NCI-H1092 (cell line): ENCODE measurements at regions not wholly inside any gene's neighbourhood (a gene's known extent, or its start where the extent isn't known, plus 50 kb on each side); places are given as distances from the start of the nearest gene placed in this dataset.
"Not testable (repeated sequence)": the region's sequence is repeated elsewhere in the genome, so short reads cannot be mapped to it uniquely, and the experiment has no call there.

Experiments used
- DNase-seq: peaks from one replicate; lab custom pipeline; 2025; lab: John Stamatoyannopoulos, UW

DNA sequence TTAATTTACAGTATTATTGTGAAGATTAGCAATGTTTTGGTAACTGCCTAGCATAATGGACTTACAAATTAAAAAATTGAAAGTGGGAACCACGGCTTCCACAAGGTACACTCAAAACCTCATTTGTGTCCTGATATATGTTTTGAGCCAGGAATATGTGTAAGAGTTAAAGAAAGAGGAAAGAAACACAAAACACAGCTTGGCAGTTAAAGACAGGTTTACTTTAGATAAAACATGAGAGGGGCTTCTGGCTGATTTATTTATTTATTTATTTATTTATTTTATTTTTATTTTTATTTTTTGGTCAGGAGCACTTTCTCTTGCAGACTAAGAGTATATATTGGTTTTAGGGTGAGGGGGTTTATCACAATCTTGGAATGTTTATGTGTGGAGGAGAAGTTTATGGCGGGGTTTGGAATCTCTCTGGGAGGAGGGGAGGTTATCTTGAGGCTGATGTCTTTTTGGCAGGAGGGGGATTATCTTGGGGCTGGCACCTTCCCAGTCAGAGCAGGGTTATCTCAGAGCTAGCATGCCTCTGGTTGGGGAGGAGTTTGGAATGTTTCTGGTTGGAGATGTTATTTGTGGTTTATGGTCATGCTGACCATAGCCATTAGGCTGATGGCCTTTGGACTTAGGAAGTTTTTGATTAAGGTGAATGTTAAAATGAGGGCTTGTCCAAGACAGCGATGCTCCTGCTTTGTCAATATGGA, 436.7 kb downstream of the DAD1 start:
- no peak for DNase-seq

DNA sequence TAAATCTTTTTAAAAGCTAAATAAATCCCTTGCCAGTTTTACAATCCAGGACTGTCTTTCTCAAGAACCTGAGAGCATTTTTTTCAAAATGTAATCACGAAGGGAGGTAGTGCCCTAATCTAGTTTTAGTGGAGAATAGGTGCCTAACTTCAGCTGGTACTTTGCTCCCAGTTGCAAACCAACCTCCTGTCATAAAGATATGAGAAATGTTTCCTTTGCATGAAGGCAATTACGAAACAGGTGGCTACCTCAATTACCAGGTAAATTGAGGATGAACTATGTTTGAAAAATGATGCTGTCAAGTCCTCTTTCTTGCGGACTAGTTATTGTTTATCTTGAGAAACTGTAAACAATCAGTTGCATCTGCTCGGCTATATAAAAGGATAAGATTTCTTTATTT, 437.9 kb downstream of the DAD1 start:
- DNase-seq, result no peak

DNA sequence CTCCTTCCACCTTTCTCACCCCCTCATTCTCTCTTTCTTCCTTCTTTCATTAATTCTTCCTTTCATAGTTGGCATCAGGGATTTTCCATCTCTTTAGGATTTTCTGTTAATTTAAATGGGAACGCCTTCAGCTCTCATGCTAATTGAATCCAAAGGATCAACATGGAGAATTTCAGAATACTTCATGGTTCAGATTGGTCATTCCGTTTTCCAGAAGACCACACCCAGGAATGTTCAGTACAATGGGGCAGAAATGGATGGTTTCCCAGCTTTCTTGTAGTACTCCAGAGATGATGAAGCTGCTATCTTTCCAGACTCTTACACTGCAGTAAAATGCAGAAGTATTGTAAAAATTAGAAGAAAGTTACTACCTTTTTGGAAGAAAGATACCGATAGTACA, 440.0 kb downstream of the DAD1 start:
- no peak for DNase-seq

DNA sequence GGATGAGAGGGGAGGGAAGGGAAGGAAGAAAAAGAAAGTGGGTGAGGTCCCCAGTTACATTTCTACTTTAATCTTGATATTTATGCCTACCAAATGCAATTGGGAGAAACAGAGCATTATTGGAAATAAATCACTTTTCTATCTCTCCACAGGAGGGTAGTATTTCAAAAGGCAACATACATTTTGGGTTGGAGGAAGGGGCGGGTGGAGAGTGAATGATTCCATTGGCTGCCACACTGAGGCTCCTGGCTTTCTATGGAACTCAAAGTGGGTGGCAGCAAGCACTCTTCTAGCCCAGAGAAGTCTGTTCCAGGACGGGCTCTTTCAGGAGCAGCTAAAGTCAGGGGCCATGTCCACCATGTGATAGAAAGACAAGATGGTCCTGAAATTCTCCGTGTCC, 441.3 kb downstream of the DAD1 start:
- DNase-seq, result no peak

DNA sequence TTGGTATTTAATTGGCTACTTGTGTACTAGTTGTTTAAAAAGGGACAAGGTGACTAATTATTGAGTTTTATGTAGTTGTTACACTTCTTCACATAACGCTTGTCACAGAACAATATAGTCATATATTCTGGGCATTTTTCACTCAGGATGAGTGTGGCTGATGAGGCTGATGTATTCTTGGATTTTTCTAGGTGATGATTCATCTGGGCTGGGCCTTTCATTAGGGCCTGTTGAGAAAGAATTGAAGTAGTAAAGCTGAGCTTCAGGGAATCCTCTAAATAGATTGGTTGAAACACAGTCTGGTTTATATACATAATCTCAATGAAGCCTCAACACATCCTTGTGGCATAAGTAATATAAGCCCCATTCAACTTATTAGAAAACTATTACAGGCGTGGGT, 445.7 kb downstream of the DAD1 start:
- no peak for DNase-seq

DNA sequence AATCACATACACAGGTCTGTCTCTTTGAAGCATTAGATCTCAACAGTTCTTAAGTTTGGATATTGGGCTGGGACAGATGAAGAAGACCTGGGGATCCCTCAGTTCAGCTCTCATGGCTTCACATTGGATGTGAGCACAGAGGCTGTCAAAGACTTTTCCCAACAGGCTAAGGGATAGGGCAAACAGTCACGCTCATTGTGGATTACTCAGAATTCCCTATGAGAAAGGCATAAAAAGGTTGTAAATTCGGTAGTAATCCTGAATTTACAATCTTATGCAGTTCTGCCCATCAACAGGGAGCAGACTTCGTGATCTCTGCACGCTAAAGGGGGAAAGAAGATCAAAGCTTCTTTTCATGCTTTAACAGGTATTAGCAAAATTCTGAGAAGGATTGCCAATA, 448.4 kb downstream of the DAD1 start:
- DNase-seq, result no peak

DNA sequence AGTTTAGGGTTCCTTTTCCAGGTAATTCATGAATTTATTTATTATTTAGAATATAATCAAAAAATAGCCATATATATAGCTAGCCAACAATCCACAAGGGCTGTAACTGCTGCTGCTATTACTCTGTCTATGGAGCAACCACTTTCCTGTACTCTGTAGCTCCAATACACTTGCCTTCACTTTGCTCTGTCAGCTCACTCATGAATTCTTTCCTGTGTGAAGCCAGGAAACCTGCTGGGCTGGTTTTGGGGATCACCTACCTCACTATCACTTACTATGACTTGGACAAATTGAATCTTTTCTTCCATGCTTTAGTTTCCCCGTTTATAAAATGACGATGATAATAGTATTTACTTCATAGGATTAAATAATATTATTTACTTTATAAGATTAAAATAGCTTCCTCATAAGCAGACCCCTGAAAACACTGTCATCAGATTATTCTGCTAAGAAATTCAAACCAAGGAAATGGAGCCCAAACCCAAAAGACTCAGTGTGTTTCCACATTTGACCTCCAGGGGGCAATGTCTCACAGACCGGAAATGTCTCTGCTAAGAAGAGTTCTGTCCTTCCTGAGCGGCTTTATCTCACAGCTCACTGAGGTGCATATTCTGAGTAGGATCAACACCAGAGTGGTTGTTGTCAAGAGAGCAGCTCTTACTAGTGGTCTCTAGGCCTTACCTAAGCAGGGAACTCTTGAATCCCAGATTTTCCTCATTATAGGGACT, 457.1 kb downstream of the DAD1 start:
- DNase-seq, result no peak

DNA sequence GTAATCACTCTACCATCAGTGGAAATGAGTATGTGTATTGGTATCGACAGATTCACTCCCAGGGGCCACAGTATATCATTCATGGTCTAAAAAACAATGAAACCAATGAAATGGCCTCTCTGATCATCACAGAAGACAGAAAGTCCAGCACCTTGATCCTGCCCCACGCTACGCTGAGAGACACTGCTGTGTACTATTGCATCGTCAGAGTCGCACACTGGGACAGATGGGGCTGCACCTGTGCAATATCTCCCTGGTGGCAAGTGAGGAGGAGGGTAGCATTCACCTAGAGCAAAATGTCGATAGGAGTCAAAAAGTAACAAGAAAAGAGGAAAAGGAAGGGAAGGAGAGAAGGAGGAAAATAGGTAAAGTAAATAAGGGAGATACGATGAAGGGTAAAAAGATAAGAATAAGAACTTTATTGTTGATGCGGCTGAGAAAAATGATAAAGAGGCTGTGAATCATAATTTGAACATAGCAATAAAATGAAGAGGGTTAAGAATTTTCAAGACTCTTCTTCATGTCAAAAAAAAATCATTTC, 450.5 kb upstream of the OR4E1 start:
- no peak for DNase-seq

- no peak for DNase-seq
Measured at GRCh38 chr14:22122829-22123560, 449.4 kb upstream of the OR4E1 start.

GRCh38 chr14:22122227-22122818, 448.7 kb upstream of the OR4E1 start:
- DNase-seq, result no peak

GRCh38 chr14:22118899-22119477, 445.4 kb upstream of the OR4E1 start:
- no peak for DNase-seq

- no peak for DNase-seq
Measured at GRCh38 chr14:22113401-22113800, 439.8 kb upstream of the OR4E1 start.

DNA sequence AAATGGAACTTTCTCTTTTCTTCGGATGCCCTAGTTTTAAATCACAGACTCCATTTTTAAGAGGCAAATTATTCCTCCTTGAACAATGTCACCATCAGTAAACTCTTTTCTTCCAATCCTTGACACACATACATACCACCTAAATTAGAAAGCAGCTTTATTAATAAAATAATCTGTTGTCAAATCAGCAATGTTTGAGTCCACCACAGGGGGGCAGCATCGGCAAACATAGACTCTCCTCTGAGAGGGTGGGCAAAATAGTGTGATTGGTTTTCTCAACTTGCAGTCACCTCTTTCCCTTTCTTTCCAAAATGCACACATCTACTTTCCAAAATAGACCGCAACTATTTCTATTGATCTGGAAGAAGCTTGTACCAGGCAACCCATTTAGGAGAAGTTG, 438.4 kb upstream of the OR4E1 start:
- DNase-seq, result no peak

GRCh38 chr14:22107753-22108152, 434.1 kb upstream of the OR4E1 start:
- DNase-seq, result no peak

DNA sequence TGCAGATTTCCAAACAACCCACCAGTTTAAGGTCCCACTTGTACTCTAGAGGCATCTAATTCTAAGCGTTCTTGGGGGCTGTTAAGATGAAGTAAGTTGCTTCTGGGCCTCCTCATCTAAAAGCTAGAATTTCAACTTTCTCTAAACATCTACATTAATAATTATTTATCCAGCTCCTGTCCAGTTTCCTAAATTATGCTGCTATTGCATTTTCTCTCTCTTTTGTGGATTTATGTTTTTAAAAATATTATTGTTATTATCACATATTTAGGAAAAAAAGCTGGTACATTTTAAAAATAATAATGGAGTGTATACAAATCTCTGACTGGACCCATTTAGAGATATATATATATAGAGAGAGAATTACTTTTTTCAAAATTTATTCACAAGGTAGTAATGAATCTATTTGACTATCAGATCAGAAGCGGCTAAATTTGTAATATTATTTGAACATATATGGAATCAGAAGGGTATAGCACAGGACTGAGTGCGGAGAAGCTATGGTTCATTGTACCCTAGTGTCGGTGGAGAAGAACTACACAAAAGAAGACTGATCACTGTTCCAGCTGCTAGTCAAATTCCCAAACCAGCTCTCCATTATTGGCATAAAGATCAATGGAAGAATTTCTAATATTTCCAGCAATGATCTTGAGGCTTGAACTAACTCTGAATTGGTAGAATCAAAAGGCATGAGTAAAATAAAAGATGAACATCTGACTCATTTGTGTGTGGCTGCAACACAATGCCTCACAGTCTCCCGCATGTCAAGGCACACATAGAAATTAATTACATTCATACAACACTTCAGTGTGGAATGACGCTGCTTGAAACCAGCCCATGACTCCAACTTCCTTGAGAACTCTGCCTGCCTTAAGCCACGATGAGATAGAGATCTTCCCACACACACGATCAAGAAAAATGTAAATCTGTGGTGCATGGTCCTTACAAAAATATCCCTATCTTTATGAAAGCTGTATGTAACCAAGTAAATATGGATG, 433.4 kb upstream of the OR4E1 start:
- no peak for DNase-seq

- no peak for DNase-seq
Measured at GRCh38 chr14:22105624-22106006, 432.0 kb upstream of the OR4E1 start.

DNA sequence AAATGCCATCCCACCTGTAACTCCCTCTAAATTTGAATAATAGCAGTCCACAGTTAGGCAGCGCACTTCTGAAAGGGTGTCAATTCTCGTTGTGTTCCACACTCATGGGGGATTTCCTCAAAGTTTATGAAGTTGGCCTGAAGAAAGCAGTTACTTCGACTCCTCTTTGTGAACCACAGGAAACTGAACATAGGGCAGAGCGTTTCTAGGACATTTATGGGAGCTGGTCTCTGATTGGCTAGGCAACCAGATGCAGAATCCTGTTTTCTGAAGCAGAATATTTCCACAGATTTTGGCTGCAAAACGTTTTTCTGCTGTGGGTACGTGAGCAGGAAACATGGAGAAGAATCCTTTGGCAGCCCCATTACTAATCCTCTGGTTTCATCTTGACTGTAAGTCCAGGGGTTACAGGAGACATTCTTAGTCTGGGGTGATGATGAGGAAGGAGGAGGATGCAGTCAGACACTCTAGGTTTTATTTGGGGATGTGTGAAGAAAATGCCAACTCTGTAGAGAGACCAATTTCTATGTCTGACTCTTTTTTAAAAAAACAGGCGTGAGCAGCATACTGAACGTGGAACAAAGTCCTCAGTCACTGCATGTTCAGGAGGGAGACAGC, 431.5 kb upstream of the OR4E1 start:
- no peak for DNase-seq

DNA sequence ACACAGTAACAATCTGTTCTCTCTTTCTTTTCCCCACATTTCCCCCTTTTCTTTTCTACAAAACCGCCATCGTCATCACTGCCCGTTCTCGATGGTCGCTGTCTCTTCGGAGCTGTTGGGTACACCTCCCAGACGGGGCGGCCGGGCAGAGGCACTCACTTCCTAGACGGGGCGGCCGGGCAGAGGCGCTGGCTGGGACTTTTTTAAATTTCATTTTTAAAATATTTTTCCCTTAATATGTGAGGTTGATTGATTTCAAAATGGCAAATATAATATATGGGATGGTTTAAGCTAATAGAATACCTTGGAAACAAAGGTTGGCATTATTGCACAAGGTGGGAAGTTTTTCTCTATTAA, 427.1 kb upstream of the OR4E1 start:
- DNase-seq, result not testable (repeated sequence)

- peak; percentile 29 for DNase-seq
Measured at GRCh38 chr14:22099942-22100763, 426.5 kb upstream of the OR4E1 start.

DNA sequence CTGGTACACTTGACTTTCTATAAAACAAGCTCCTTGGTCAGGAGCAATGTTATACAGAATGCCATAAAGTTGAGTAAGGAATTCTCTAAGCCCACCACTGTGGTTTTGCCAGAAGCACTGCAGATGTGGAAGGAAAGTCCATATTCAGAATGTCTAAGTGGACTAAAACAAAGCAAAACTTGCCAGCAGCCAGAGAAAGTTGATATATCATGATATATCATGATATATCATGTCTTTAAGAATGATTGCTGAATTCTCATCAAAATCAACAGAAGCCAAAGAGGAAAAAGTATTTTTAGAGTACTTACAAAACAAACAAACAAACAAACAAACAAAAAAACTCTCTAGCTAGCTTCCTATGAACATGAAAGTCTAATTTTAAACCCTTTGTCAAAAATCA, 424.8 kb upstream of the OR4E1 start:
- DNase-seq, result no peak
